GM12874 (cell line): ENCODE measurements at regions not wholly inside any gene's neighbourhood (a gene's known extent, or its start where the extent isn't known, plus 50 kb on each side); places are given as distances from the start of the nearest gene placed in this dataset.

Experiments used
- CTCF ChIP-seq: IDR thresholded peaks from 2 replicates; pipeline ENCODE4 v1.5.1; 2011; ENCODE audit warnings: low read depth, mild to moderate bottlenecking, control low read depth, low read length, moderate library complexity; ENCODE audit not compliant: insufficient read depth

GRCh38 chr18:44580159-44580558 is 100.5 kb upstream of the SETBP1 start:
- no peak for TF ChIP-seq CTCF

- no peak for TF ChIP-seq CTCF
Measured at GRCh38 chr18:44582456-44582855, 98.2 kb upstream of the SETBP1 start.

GRCh38 chr18:44584900-44585299 is 95.8 kb upstream of the SETBP1 start:
- no peak for TF ChIP-seq CTCF

- TF ChIP-seq CTCF, result no peak
Measured at GRCh38 chr18:44586782-44587524, 93.7 kb upstream of the SETBP1 start.

GRCh38 chr18:44588508-44588907 is 92.2 kb upstream of the SETBP1 start:
- TF ChIP-seq CTCF, result no peak

- no peak for TF ChIP-seq CTCF
Measured at GRCh38 chr18:44589693-44590355, 90.9 kb upstream of the SETBP1 start.

- TF ChIP-seq CTCF, result no peak
Measured at GRCh38 chr18:44590956-44591670, 89.6 kb upstream of the SETBP1 start.
